HEK293 (cell line): ENCODE measurements at regions not wholly inside any gene's neighbourhood (a gene's known extent, or its start where the extent isn't known, plus 50 kb on each side); places are given as distances from the start of the nearest gene placed in this dataset.

Experiments used
- CTCF ChIA-PET: fragments of 350-600 bp; formaldehyde crosslinking; extraction: SDS; loops from one replicate; lab custom pipeline; 2021; ENCODE audit warnings: antibody characterized with exemption; lab: Yijun Ruan, JAX
- POLR2A ChIA-PET: fragments of 300-600 bp; formaldehyde crosslinking; extraction: SDS; loops from one replicate; lab custom pipeline; 2020; ENCODE audit warnings: antibody characterized with exemption, inconsistent platforms; lab: Yijun Ruan, JAX
- H3K27ac ChIP-seq: fragments of 200-500 bp; sonication (Bioruptor generic); 2 replicates; pipeline ENCODE4 v1.5.1; 2014; ENCODE audit warnings: low read depth, low read length, control low read depth, inconsistent platforms; ENCODE audit errors: extremely low read depth
- H3K36me3 ChIP-seq, 2 experiments: fragments of 200-500 bp in 1 of 2; sonication (Bioruptor generic) in 1 of 2; 1 replicate in 1 of 2; 2 replicates in 1 of 2; pipeline ENCODE4 v1.5.1; 2014 to 2017; ENCODE audit warnings: inconsistent platforms in 2 of 2, low read length in 2 of 2; ENCODE audit not compliant: control insufficient read depth in 2 of 2, insufficient read depth in 1 of 2
- H3K4me1 ChIP-seq: fragments of 200-500 bp; sonication (Bioruptor generic); 2 replicates; pipeline ENCODE4 v1.5.1; 2014; ENCODE audit warnings: mild to moderate bottlenecking, low read length, inconsistent platforms; ENCODE audit not compliant: control insufficient read depth, insufficient read depth
- H3K4me3 ChIP-seq: 2 replicates; pipeline ENCODE4 v1.5.1; 2011; ENCODE audit warnings: low read depth, mild to moderate bottlenecking, control low read depth, low read length, moderate library complexity
- H3K9me3 ChIP-seq: fragments of 200-500 bp; sonication (Bioruptor generic); 2 replicates; pipeline ENCODE4 v1.5.1; 2014; ENCODE audit warnings: low read depth, low read length, inconsistent platforms; ENCODE audit not compliant: control insufficient read depth, insufficient read depth
- KLF1 ChIP-seq: fragments of 450-650 bp; formaldehyde crosslinking; IDR thresholded peaks from 2 replicates; pipeline ENCODE4 v1.5.1; 2016; ENCODE audit warnings: missing biosample characterization, missing genetic modification characterization
- SCRT2 ChIP-seq: fragments of 450-650 bp; formaldehyde crosslinking; IDR thresholded peaks from 2 replicates; pipeline ENCODE4 v1.5.1; 2016; ENCODE audit warnings: missing biosample characterization, missing genetic modification characterization
- ZBTB48 ChIP-seq: fragments of 450-650 bp; formaldehyde crosslinking; IDR thresholded peaks from 2 replicates; pipeline ENCODE4 v1.5.1; 2016; ENCODE audit warnings: missing biosample characterization, missing genetic modification characterization
- ZFHX2 ChIP-seq: fragments of 450-650 bp; formaldehyde crosslinking; conservative IDR thresholded peaks from 2 replicates; pipeline ENCODE4 v1.5.1; 2016; ENCODE audit warnings: missing biosample characterization, missing genetic modification characterization
- ZNF10 ChIP-seq: fragments of 450-650 bp; formaldehyde crosslinking; IDR thresholded peaks from 2 replicates; pipeline ENCODE4 v1.5.1; 2017; ENCODE audit warnings: missing biosample characterization, missing genetic modification characterization
- ZNF112 ChIP-seq: fragments of 450-650 bp; formaldehyde crosslinking; IDR thresholded peaks from 2 replicates; pipeline ENCODE4 v1.5.0; 2017; ENCODE audit warnings: missing biosample characterization, missing genetic modification characterization
- ZNF146 ChIP-seq: fragments of 450-650 bp; formaldehyde crosslinking; IDR thresholded peaks from 2 replicates; pipeline ENCODE4 v1.5.1; 2016; ENCODE audit warnings: missing biosample characterization, missing genetic modification characterization
- ZNF184 ChIP-seq: fragments of 450-650 bp; IDR thresholded peaks from 2 replicates; pipeline ENCODE4 v1.5.1; 2018; ENCODE audit warnings: missing biosample characterization, mild to moderate bottlenecking, missing genetic modification characterization
- ZNF211 ChIP-seq: fragments of 450-650 bp; formaldehyde crosslinking; IDR thresholded peaks from 2 replicates; pipeline ENCODE4 v1.5.1; 2016; ENCODE audit warnings: low read depth, missing biosample characterization, missing genetic modification characterization
- ZNF239 ChIP-seq: fragments of 450-650 bp; formaldehyde crosslinking; IDR thresholded peaks from 2 replicates; pipeline ENCODE4 v1.5.1; 2016; ENCODE audit warnings: missing biosample characterization, missing genetic modification characterization
- ZNF248 ChIP-seq: fragments of 450-650 bp; formaldehyde crosslinking; IDR thresholded peaks from 2 replicates; pipeline ENCODE4 v1.5.1; 2017; ENCODE audit warnings: missing biosample characterization, missing genetic modification characterization
- ZNF266 ChIP-seq: fragments of 450-650 bp; formaldehyde crosslinking; IDR thresholded peaks from 2 replicates; pipeline ENCODE4 v1.5.1; 2016; ENCODE audit warnings: missing biosample characterization, missing genetic modification characterization, low read depth
- ZNF311 ChIP-seq: fragments of 450-650 bp; formaldehyde crosslinking; IDR thresholded peaks from 2 replicates; pipeline ENCODE4 v1.5.1; 2017; ENCODE audit warnings: missing biosample characterization, missing genetic modification characterization, borderline replicate concordance
- ZNF391 ChIP-seq: fragments of 450-650 bp; formaldehyde crosslinking; IDR thresholded peaks from 2 replicates; pipeline ENCODE4 v1.5.1; 2016; ENCODE audit warnings: low read depth, missing biosample characterization, missing genetic modification characterization, borderline replicate concordance
- ZNF394 ChIP-seq: fragments of 450-650 bp; formaldehyde crosslinking; IDR thresholded peaks from 2 replicates; pipeline ENCODE4 v1.5.1; 2016; ENCODE audit warnings: missing biosample characterization, missing genetic modification characterization, mild to moderate bottlenecking, moderate library complexity, borderline replicate concordance
- ZNF426 ChIP-seq: fragments of 450-650 bp; formaldehyde crosslinking; IDR thresholded peaks from 2 replicates; pipeline ENCODE4 v1.5.1; 2017; ENCODE audit warnings: missing biosample characterization, missing genetic modification characterization, mild to moderate bottlenecking, inconsistent platforms, moderate library complexity
- ZNF521 ChIP-seq: fragments of 450-650 bp; formaldehyde crosslinking; IDR thresholded peaks from 2 replicates; pipeline ENCODE4 v1.5.1; 2017; ENCODE audit warnings: missing biosample characterization, mild to moderate bottlenecking, missing genetic modification characterization
- ZNF530 ChIP-seq: fragments of 450-650 bp; formaldehyde crosslinking; IDR thresholded peaks from 2 replicates; pipeline ENCODE4 v1.5.1; 2016; ENCODE audit warnings: low read depth, missing biosample characterization, missing genetic modification characterization
- ZNF596 ChIP-seq: fragments of 450-650 bp; IDR thresholded peaks from 2 replicates; pipeline ENCODE4 v1.5.0; 2018; ENCODE audit warnings: missing biosample characterization, mild to moderate bottlenecking, missing genetic modification characterization, moderate library complexity
- ZNF837 ChIP-seq: fragments of 450-650 bp; formaldehyde crosslinking; IDR thresholded peaks from 2 replicates; pipeline ENCODE4 v1.5.1; 2016; ENCODE audit warnings: missing biosample characterization, missing genetic modification characterization
- ZSCAN23 ChIP-seq: fragments of 450-650 bp; formaldehyde crosslinking; IDR thresholded peaks from 2 replicates; pipeline ENCODE4 v1.5.1; 2016; ENCODE audit warnings: missing biosample characterization, missing genetic modification characterization
- TF ChIP-seq, protein P1 (sequence below): fragments of 450-650 bp; formaldehyde crosslinking; IDR thresholded peaks from 2 replicates; pipeline ENCODE4 v1.5.1; 2017; ENCODE audit warnings: missing biosample characterization, missing genetic modification characterization
- TF ChIP-seq, protein P2 (sequence below): fragments of 450-650 bp; formaldehyde crosslinking; IDR thresholded peaks from 2 replicates; pipeline ENCODE4 v1.5.1; 2017; ENCODE audit warnings: missing biosample characterization, missing genetic modification characterization
- TF ChIP-seq, protein P3 (sequence below): fragments of 450-650 bp; formaldehyde crosslinking; IDR thresholded peaks from 2 replicates; pipeline ENCODE4 v1.5.1; 2016; ENCODE audit warnings: missing biosample characterization, missing genetic modification characterization
- TF ChIP-seq, protein P4 (sequence below): fragments of 450-650 bp; formaldehyde crosslinking; IDR thresholded peaks from 2 replicates; pipeline ENCODE4 v1.5.1; 2016; ENCODE audit warnings: missing biosample characterization, missing genetic modification characterization
- TF ChIP-seq, protein P5 (sequence below): fragments of 450-650 bp; formaldehyde crosslinking; IDR thresholded peaks from 2 replicates; pipeline ENCODE4 v1.5.1; 2016; ENCODE audit warnings: missing biosample characterization, missing genetic modification characterization, low read depth

DNA sequence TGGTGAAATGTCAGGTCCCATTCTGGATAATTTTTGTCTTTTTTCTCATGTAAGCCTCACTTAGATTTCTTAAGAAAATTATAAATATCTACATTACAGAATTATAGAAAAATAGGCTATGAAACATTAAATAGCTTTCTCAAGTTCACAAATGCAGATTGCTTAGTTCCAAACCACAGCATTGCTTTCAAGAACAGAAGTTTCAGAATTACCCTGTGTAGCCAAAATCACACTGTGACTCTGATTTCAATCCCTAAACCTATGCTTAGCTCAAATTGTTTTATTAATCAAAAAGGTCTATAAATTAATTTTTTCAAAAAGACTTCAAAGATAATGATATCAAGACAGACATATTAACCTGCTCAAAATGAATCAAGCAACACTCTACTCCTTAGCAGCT, 881.2 kb upstream of the PCDH20 start:
- CTCF ChIA-PET = no interaction called here
- Histone ChIP-seq H3K4me3 (no peak overlapping the region), H3K4me1 (no peaks in the 10 kb centered on the region), H3K27ac (no peak overlapping the region), H3K9me3 (no peaks in the 10 kb centered on the region), H3K36me3 (no peaks in the 10 kb centered on the region)
- POLR2A ChIA-PET = no interaction called here
- TF ChIP-seq ZNF146 (tag by site-specific recombination) (no peak), ZNF266 (tag by site-specific recombination) (no peak), ZNF248 (tag by site-specific recombination) (no peak), ZNF211 (tag by site-specific recombination) (no peak), ZNF596 (tag by site-specific recombination) (no peak), ZNF394 (tag by site-specific recombination) (no peak), ZNF311 (no peak), ZNF426 (tag by site-specific recombination) (no peak), ZBTB48 (tag by site-specific recombination) (no peak), ZNF837 (tag by site-specific recombination) (no peak), ZNF239 (tag by site-specific recombination) (no peak), ZNF521 (tag by site-specific recombination) (no peak)
- TF ChIP-seq, protein P1, sequence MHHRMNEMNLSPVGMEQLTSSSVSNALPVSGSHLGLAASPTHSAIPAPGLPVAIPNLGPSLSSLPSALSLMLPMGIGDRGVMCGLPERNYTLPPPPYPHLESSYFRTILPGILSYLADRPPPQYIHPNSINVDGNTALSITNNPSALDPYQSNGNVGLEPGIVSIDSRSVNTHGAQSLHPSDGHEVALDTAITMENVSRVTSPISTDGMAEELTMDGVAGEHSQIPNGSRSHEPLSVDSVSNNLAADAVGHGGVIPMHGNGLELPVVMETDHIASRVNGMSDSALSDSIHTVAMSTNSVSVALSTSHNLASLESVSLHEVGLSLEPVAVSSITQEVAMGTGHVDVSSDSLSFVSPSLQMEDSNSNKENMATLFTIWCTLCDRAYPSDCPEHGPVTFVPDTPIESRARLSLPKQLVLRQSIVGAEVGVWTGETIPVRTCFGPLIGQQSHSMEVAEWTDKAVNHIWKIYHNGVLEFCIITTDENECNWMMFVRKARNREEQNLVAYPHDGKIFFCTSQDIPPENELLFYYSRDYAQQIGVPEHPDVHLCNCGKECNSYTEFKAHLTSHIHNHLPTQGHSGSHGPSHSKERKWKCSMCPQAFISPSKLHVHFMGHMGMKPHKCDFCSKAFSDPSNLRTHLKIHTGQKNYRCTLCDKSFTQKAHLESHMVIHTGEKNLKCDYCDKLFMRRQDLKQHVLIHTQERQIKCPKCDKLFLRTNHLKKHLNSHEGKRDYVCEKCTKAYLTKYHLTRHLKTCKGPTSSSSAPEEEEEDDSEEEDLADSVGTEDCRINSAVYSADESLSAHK (tag by site-specific recombination) = no peak

DNA sequence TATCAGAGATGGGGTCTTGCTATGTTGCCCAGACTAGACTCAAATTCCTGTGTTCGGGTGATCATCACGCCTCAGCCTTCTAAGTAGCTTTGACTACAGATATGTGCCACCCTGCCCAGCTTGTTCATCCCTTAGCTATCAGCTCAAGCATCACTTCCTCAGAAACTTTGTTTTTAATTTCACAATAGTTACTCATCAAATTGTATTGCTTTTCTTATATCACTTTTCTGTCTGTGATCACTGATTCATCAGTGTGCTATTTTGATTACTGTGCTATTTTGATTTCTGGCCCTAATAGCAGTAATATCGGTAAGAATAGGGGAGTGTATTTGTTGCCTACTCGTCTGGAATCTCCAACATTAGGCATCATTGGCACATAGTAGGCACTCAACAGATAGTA, 878.6 kb upstream of the PCDH20 start:
- H3K4me3 ChIP-seq = no peak overlapping the region
- no peak for TF ChIP-seq SCRT2
- TF ChIP-seq KLF1 (tag by site-specific recombination) = no peak
- TF ChIP-seq ZNF10 (tag by site-specific recombination) = no peak
- TF ChIP-seq ZNF530 (tag by site-specific recombination) = no peak
- TF ChIP-seq, protein P2, sequence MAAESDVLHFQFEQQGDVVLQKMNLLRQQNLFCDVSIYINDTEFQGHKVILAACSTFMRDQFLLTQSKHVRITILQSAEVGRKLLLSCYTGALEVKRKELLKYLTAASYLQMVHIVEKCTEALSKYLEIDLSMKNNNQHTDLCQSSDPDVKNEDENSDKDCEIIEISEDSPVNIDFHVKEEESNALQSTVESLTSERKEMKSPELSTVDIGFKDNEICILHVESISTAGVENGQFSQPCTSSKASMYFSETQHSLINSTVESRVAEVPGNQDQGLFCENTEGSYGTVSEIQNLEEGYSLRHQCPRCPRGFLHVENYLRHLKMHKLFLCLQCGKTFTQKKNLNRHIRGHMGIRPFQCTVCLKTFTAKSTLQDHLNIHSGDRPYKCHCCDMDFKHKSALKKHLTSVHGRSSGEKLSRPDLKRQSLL (tag by site-specific recombination) = no peak
- TF ChIP-seq, protein P3, sequence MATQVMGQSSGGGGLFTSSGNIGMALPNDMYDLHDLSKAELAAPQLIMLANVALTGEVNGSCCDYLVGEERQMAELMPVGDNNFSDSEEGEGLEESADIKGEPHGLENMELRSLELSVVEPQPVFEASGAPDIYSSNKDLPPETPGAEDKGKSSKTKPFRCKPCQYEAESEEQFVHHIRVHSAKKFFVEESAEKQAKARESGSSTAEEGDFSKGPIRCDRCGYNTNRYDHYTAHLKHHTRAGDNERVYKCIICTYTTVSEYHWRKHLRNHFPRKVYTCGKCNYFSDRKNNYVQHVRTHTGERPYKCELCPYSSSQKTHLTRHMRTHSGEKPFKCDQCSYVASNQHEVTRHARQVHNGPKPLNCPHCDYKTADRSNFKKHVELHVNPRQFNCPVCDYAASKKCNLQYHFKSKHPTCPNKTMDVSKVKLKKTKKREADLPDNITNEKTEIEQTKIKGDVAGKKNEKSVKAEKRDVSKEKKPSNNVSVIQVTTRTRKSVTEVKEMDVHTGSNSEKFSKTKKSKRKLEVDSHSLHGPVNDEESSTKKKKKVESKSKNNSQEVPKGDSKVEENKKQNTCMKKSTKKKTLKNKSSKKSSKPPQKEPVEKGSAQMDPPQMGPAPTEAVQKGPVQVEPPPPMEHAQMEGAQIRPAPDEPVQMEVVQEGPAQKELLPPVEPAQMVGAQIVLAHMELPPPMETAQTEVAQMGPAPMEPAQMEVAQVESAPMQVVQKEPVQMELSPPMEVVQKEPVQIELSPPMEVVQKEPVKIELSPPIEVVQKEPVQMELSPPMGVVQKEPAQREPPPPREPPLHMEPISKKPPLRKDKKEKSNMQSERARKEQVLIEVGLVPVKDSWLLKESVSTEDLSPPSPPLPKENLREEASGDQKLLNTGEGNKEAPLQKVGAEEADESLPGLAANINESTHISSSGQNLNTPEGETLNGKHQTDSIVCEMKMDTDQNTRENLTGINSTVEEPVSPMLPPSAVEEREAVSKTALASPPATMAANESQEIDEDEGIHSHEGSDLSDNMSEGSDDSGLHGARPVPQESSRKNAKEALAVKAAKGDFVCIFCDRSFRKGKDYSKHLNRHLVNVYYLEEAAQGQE (tag by site-specific recombination) = no peak
- no peak for TF ChIP-seq ZSCAN23 (tag by site-specific recombination)
- TF ChIP-seq, protein P4, sequence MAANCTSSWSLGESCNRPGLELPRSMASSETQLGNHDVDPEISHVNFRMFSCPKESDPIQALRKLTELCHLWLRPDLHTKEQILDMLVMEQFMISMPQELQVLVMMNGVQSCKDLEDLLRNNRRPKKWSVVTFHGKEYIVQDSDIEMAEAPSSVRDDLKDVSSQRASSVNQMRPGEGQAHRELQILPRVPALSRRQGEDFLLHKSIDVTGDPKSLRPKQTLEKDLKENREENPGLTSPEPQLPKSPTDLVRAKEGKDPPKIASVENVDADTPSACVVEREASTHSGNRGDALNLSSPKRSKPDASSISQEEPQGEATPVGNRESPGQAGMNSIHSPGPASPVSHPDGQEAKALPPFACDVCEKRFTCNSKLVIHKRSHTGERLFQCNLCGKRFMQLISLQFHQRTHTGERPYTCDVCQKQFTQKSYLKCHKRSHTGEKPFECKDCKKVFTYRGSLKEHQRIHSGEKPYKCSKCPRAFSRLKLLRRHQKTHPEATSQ (tag by site-specific recombination) = no peak
- TF ChIP-seq ZNF391 (tag by site-specific recombination) = no peak
- no peak for TF ChIP-seq ZNF184 (tag by site-specific recombination)
- TF ChIP-seq, protein P5, sequence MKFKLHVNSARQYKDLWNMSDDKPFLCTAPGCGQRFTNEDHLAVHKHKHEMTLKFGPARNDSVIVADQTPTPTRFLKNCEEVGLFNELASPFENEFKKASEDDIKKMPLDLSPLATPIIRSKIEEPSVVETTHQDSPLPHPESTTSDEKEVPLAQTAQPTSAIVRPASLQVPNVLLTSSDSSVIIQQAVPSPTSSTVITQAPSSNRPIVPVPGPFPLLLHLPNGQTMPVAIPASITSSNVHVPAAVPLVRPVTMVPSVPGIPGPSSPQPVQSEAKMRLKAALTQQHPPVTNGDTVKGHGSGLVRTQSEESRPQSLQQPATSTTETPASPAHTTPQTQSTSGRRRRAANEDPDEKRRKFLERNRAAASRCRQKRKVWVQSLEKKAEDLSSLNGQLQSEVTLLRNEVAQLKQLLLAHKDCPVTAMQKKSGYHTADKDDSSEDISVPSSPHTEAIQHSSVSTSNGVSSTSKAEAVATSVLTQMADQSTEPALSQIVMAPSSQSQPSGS = no peak
- no peak for TF ChIP-seq ZNF112 (tag by site-specific recombination)
- no peak for TF ChIP-seq ZFHX2 (tag by site-specific recombination)
- H3K9me3 ChIP-seq = no peaks in the 10 kb centered on the region
- H3K4me1 ChIP-seq = no peaks in the 10 kb centered on the region
- POLR2A ChIA-PET = no interaction called here
- no peaks in the 10 kb centered on the region for H3K36me3 ChIP-seq
- CTCF ChIA-PET = no interaction called here
- no peak overlapping the region for H3K27ac ChIP-seq
